ENCODE measurements at regions not wholly inside any gene's neighbourhood (a gene's known extent, or its start where the extent isn't known, plus 50 kb on each side); places are given as distances from the start of the nearest gene placed in this dataset.
A peak's percentile ranks its signal among the peaks of the same experiment; 100 is the strongest.

- no peak overlapping the region for H3K27ac ChIP-seq
- H3K27me3 ChIP-seq = no peaks in the 10 kb centered on the region
- peaks cover 0 to 42% of the 10 kb centered on the region in 2 donors for H3K9me3 ChIP-seq
- no peak overlapping the region for H3K4me3 ChIP-seq
- H3K36me3 ChIP-seq = no peaks in the 10 kb centered on the region
- H3K4me1 ChIP-seq = no peaks in the 10 kb centered on the region
- TF ChIP-seq CTCF (IDR thresholded peaks at IDR 0.05) = no peak
- no peak for DNase-seq (ENCODE audit: low spot score)
These were observed 681.0 kb upstream of the USP24 start for GRCh38 chr1:55896210-55896609.

DNA sequence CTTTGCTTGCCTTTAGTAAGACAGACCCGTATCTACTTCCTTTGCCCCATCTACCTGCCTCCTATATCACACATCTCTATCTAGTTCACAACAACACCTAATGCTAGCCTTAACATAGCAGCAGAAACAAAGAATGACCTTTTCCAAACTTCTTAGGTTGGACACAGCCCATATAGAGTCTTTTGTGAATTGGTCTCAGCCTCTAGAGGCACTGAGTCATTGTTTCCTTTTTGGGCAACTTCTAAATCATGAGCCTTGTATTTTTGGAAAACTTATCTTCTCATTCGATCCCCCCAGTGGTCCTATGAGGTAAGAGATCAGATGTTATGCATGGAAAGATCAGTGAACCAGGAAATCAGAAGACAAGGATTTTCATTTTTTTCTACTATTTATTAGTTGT, 679.4 kb upstream of the USP24 start:
- TF ChIP-seq CTCF (IDR thresholded peaks at IDR 0.05) = no peak
- Histone ChIP-seq H3K36me3 (no peaks in the 10 kb centered on the region), H3K27ac (no peak overlapping the region), H3K9me3 (peaks cover 0 to 29% of the 10 kb centered on the region in 2 donors), H3K27me3 (no peaks in the 10 kb centered on the region), H3K4me3 (no peak overlapping the region), H3K4me1 (no peaks in the 10 kb centered on the region)
- DNase-seq (ENCODE audit: low spot score) = no peak

GRCh38 chr1:55893155-55893554, 678.0 kb upstream of the USP24 start:
- Histone ChIP-seq H3K36me3 (no peaks in the 10 kb centered on the region), H3K4me1 (no peaks in the 10 kb centered on the region), H3K27ac (no peak overlapping the region), H3K27me3 (no peaks in the 10 kb centered on the region), H3K4me3 (no peak overlapping the region), H3K9me3 (peaks cover 0 to 29% of the 10 kb centered on the region in 2 donors)
- TF ChIP-seq CTCF (IDR thresholded peaks at IDR 0.05) = peak in 1 of 2 donors; percentile 24
- DNase-seq (ENCODE audit: low spot score) = no peak

DNA sequence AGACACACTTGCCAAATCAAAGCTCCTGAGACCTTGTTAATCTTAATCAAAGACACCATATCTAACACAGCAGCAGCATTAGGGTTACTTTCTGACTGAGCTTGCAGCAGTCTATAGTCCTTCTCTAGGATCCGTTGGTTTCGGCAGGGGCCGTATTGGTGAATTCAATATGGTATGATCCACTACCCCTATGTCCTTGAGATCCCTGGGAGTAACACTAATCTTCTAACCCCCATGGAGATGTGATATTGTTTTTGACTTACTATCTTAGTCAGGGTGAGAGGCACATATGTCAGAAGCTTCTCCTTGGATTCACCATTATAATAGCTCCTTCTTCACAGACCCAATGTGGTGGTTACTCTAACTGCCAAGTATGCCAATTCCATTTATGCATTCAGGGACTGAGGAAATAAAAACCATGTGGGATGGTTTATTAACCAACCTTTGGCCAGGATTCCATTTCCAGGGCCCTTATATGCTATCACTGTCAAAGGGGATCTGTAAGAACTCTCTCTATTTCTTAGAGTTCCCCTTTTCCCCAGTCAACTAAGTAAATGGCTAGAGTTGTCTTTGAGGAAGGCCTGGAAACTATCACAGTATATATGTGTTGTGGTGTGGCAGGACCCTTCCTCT, 673.6 kb upstream of the USP24 start:
- no peak for DNase-seq (ENCODE audit: low spot score)
- H3K4me1 ChIP-seq = no peaks in the 10 kb centered on the region
- TF ChIP-seq CTCF (IDR thresholded peaks at IDR 0.05) = no peak
- H3K4me3 ChIP-seq = no peak overlapping the region
- H3K9me3 ChIP-seq = peaks cover 0 to 14% of the 10 kb centered on the region in 2 donors
- no peaks in the 10 kb centered on the region for H3K27me3 ChIP-seq
- no peak overlapping the region for H3K27ac ChIP-seq
- no peaks in the 10 kb centered on the region for H3K36me3 ChIP-seq

DNA sequence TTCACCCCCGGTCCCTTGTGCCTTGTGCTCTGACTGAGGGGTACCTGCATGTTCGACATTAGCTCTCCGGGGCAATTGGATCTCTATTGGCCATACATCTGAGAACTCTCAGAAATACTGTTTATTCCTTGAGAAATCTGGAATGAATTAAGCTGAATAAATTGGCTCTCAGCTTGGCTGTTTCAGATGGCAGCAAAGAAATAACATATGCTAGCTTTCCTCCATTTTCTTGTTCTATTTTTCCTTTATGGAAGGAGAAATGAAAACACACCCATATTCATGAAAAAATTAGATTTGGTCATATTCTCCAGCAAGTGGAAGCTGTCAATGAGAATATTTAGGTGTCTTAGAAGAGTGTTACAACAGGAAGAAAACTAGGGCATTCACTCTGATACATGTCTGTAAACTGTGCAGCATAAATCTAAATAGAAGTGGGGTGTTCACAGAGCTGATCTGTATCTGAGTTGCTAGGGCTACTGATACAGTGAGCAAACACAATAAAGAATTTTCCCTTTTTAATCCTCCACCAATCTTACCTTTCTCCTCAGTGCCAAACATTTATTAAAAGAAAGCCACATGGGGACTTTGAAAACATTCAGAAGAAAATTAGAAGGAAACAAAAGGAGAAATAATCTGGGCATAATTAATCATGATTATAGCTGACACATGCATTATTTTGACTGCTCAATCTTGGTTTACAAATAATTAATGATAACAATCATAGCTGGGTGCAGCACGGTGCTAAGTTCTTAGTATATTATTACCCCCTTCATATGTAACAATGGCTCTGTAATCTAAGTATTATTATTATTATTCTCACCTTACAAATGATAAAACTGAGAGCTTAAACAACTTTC, 671.9 kb upstream of the USP24 start:
- TF ChIP-seq CTCF (IDR thresholded peaks at IDR 0.05) = no peak
- Histone ChIP-seq H3K4me1 (no peaks in the 10 kb centered on the region), H3K4me3 (no peak overlapping the region), H3K9me3 (no peaks in the 10 kb centered on the region), H3K27me3 (no peaks in the 10 kb centered on the region), H3K36me3 (no peaks in the 10 kb centered on the region), H3K27ac (no peak overlapping the region)
- no peak for DNase-seq (ENCODE audit: low spot score)
